OCI-LY1 (cell line): ENCODE measurements at regions not wholly inside any gene's neighbourhood (a gene's known extent, or its start where the extent isn't known, plus 50 kb on each side); places are given as distances from the start of the nearest gene placed in this dataset.

Source experiments
- H2AFZ ChIP-seq: fragments of 200-600 bp; sonication (generic), shearing (Covaris generic); 2 replicates; pipeline ENCODE4 v1.6.0; 2014; ENCODE audit warnings: antibody characterized with exemption, mild to moderate bottlenecking, low read length
- H3F3A ChIP-seq: fragments of 200-600 bp; sonication (generic), shearing (Covaris generic); 2 replicates; pipeline ENCODE4 v1.6.0; 2014; ENCODE audit warnings: mild to moderate bottlenecking, antibody characterized with exemption, low read length, moderate library complexity; ENCODE audit not compliant: insufficient read depth
- H3K27ac ChIP-seq: fragments of 200-600 bp; sonication (generic); 2 replicates; pipeline ENCODE4 v1.5.1; 2014; ENCODE audit warnings: low read length, mixed run types, mild to moderate bottlenecking, low read depth; ENCODE audit not compliant: poor library complexity, severe bottlenecking
- H3K27me3 ChIP-seq: fragments of 200-600 bp; sonication (generic); 2 replicates; pipeline ENCODE4 v1.6.0; 2014; ENCODE audit warnings: antibody characterized with exemption, mild to moderate bottlenecking, low read length, moderate library complexity; ENCODE audit not compliant: insufficient read depth
- H3K36me3 ChIP-seq: fragments of 200-600 bp; sonication (generic); 2 replicates; pipeline ENCODE4 v1.6.1; 2014; ENCODE audit warnings: mild to moderate bottlenecking, antibody characterized with exemption, low read length, moderate library complexity, mixed read lengths; ENCODE audit not compliant: insufficient read depth
- H3K4me1 ChIP-seq: fragments of 200-600 bp; sonication (generic); 2 replicates; pipeline ENCODE4 v1.5.1; 2014; ENCODE audit warnings: mild to moderate bottlenecking, low read length, moderate library complexity; ENCODE audit not compliant: insufficient read depth, severe bottlenecking
- H3K4me2 ChIP-seq: fragments of 200-600 bp; sonication (generic), shearing (Covaris generic); 2 replicates; pipeline ENCODE4 v1.6.1; 2014; ENCODE audit warnings: low read length
- H3K4me3 ChIP-seq: fragments of 200-600 bp; sonication (generic); 2 replicates; pipeline ENCODE4 v1.5.1; 2014; ENCODE audit warnings: low read length, low read depth, mild to moderate bottlenecking, mixed read lengths; ENCODE audit not compliant: poor library complexity, severe bottlenecking
- H3K79me2 ChIP-seq: fragments of 200-600 bp; shearing (Covaris generic); 2 replicates; pipeline ENCODE4 v1.6.1; 2016; ENCODE audit warnings: mixed run types, low read length, mixed read lengths; ENCODE audit not compliant: insufficient read depth
- H3K9ac ChIP-seq: fragments of 200-600 bp; sonication (generic), shearing (Covaris generic); 2 replicates; pipeline ENCODE4 v1.6.1; 2014; ENCODE audit warnings: mild to moderate bottlenecking, low read length, mixed read lengths
- H3K9me2 ChIP-seq: fragments of 200-600 bp; sonication (generic), shearing (Covaris generic); 2 replicates; pipeline ENCODE4 v1.6.1; 2014; ENCODE audit warnings: low read depth, mild to moderate bottlenecking, low read length, mixed read lengths
- H3K9me3 ChIP-seq: fragments of 200-600 bp; shearing (Covaris generic); 2 replicates; pipeline ENCODE4 v1.6.1; 2014; ENCODE audit warnings: low read length, mixed read lengths
- H4K20me1 ChIP-seq: fragments of 200-600 bp; sonication (generic), shearing (Covaris generic); 2 replicates; pipeline ENCODE4 v1.6.0; 2016; ENCODE audit warnings: mild to moderate bottlenecking, low read length; ENCODE audit not compliant: insufficient read depth
- EZH2 ChIP-seq: fragments of 200-600 bp; sonication (generic), shearing (Covaris generic); IDR thresholded peaks from 2 replicates; pipeline ENCODE4 v1.8.0; 2017; ENCODE audit warnings: borderline replicate concordance, mixed run types, mild to moderate bottlenecking, antibody characterized with exemption, low read length, moderate library complexity, mixed read lengths
- TF ChIP-seq, protein P1 (sequence below): fragments of 200-600 bp; sonication (generic), shearing (Covaris generic); IDR thresholded peaks from 2 replicates; pipeline ENCODE4 v1.5.1; 2017; ENCODE audit warnings: mild to moderate bottlenecking, antibody characterized with exemption, low read length, moderate library complexity, mixed read lengths

DNA sequence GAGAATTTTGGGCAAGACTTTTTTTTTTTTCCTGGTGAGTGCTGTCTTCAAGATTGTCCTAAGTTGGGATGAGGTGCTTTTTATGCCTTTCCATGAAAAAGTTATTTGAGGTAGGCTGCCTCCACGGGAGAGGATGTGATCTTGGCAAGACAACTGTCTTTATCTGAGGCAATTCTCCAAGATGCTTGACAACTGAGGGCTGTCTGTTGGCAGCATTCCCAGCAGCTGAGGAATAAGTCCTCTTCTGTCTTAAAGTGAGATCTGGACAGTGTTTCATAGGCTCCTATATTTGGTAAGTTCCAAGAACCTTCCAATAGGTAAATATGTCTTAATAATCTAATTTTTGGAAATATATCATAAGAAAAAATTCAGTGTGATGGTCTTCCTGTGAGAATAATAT is 662.0 kb downstream of the CDH11 start:
- Histone ChIP-seq H3K9ac (no peak overlapping the region), H4K20me1 (no peaks in the 10 kb centered on the region), H3K27me3 (no peaks in the 10 kb centered on the region), H3K36me3 (no peaks in the 10 kb centered on the region), H3K79me2 (no peaks in the 10 kb centered on the region), H2AFZ (no peak overlapping the region), H3K27ac (no peak overlapping the region), H3K9me3 (no peaks in the 10 kb centered on the region), H3K4me3 (no peak overlapping the region), H3F3A (no peaks in the 10 kb centered on the region), H3K4me1 (peaks cover 11% of the 10 kb centered on the region), H3K4me2 (no peak overlapping the region), H3K9me2 (no peaks in the 10 kb centered on the region)
- TF ChIP-seq, protein P1, sequence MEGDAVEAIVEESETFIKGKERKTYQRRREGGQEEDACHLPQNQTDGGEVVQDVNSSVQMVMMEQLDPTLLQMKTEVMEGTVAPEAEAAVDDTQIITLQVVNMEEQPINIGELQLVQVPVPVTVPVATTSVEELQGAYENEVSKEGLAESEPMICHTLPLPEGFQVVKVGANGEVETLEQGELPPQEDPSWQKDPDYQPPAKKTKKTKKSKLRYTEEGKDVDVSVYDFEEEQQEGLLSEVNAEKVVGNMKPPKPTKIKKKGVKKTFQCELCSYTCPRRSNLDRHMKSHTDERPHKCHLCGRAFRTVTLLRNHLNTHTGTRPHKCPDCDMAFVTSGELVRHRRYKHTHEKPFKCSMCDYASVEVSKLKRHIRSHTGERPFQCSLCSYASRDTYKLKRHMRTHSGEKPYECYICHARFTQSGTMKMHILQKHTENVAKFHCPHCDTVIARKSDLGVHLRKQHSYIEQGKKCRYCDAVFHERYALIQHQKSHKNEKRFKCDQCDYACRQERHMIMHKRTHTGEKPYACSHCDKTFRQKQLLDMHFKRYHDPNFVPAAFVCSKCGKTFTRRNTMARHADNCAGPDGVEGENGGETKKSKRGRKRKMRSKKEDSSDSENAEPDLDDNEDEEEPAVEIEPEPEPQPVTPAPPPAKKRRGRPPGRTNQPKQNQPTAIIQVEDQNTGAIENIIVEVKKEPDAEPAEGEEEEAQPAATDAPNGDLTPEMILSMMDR = no peak
- no peak for TF ChIP-seq EZH2

DNA sequence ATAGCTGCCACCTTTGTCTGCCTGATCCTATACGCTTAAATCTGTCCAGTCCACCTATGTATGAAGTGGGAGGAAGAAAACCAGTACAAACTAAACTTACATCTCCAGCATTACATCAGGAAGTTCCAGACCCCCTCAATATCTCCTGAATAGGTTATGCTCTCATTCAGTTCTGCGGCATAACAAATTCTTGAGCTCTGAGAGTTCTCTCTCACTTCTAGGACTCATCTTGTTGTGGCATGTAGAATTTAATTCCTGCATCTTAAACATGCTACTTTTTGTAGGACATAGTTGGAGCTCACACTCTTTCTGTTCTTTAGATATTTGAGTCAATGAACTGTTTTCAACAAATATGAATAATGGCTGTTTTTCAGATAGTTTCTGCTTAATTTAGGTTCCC is 662.5 kb downstream of the CDH11 start:
- Histone ChIP-seq H3K27ac (no peak overlapping the region), H3K9me2 (no peaks in the 10 kb centered on the region), H3K4me2 (no peak overlapping the region), H3K9ac (no peak overlapping the region), H3K79me2 (no peaks in the 10 kb centered on the region), H3K4me3 (no peak overlapping the region), H4K20me1 (no peaks in the 10 kb centered on the region), H2AFZ (no peak overlapping the region), H3K4me1 (peaks cover 15% of the 10 kb centered on the region), H3K36me3 (no peaks in the 10 kb centered on the region), H3K9me3 (no peaks in the 10 kb centered on the region), H3K27me3 (no peaks in the 10 kb centered on the region), H3F3A (no peaks in the 10 kb centered on the region)
- TF ChIP-seq, protein P1 = no peak
- no peak for TF ChIP-seq EZH2

DNA sequence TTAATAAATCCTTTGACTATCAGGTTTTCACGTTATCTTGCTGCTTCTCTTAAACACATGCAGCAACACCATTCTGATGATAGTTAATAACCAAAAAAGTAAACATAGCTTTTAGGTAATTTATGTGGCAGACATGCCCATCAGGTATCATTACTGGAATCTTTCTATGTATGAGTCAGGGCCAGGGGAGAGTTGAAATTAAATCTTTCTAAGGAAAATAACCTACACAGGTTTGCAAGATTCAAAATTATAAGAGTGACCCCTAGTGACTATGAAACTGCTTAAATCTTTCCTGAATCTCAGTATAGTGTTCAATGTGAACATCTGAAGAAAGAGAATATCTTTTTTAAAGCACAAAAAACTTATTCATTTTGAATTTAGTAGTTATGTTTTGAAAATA is 666.6 kb downstream of the CDH11 start:
- Histone ChIP-seq H3K4me1 (peaks cover 31% of the 10 kb centered on the region), H3K4me2 (no peak overlapping the region), H3K9me2 (no peaks in the 10 kb centered on the region), H3K9ac (no peak overlapping the region; the same call in 1 of the 2 replicates), H3K9me3 (peaks cover 3% of the 10 kb centered on the region; the same call in 1 of the 2 replicates), H3K4me3 (no peak overlapping the region), H3K36me3 (no peaks in the 10 kb centered on the region; the same call in 1 of the 2 replicates), H3F3A (no peaks in the 10 kb centered on the region), H4K20me1 (no peaks in the 10 kb centered on the region), H3K79me2 (no peaks in the 10 kb centered on the region), H2AFZ (no peak overlapping the region), H3K27ac (peak overlapping the region; percentile 69), H3K27me3 (no peaks in the 10 kb centered on the region)
- TF ChIP-seq EZH2 = no peak
- TF ChIP-seq, protein P1 = peak; percentile 68
